A549 (cell line): ENCODE measurements at regions not wholly inside any gene's neighbourhood (a gene's known extent, or its start where the extent isn't known, plus 50 kb on each side); places are given as distances from the start of the nearest gene placed in this dataset.

ENCODE experiments used
- ATAC-seq, 2 experiments: fragments of 200-7000 bp in 1 of 2; fragments of >200 bp in 1 of 2; cut with Nextera tagmentation in 1 of 2; cut with Tn5 transposase in 1 of 2; 3 replicates each; pipeline versions ENCODE4 v1.8.0 to v1.9.1; 2018 to 2020; ENCODE audit warnings: mild to moderate bottlenecking in 1 of 2, moderate library complexity in 1 of 2
- CTCF ChIA-PET: fragments of 300-600 bp; sonication (Branson Sonifier 250); formaldehyde crosslinking; extraction: SDS; loops from one replicate; lab custom pipeline; 2021; ENCODE audit warnings: antibody characterized with exemption, inconsistent platforms; lab: Yijun Ruan, JAX
- POLR2A ChIA-PET: fragments of 350-600 bp; formaldehyde crosslinking; extraction: SDS; loops from one replicate; lab custom pipeline; 2021; ENCODE audit warnings: antibody characterized with exemption, inconsistent platforms; lab: Yijun Ruan, JAX
- DNase-seq, 2 experiments: peaks; one replicate each; pipeline versions ENCODE4 v3.0.0 to v3.0.0-alpha.2; 2011 to 2016; ENCODE audit warnings: low read depth in 1 of 2, low spot score in 1 of 2
- FAIRE-seq: peaks from 2 replicates; lab custom pipeline; 2011; peaks lifted over from hg19 to GRCh38; lab: Jason Lieb, UNC
- H3K27ac ChIP-seq, 2 experiments: fragments of >200 bp; sonication (Bioruptor Twin); formaldehyde crosslinking; 3 replicates each; pipeline ENCODE4 v1.5.1; 2016 to 2017
- H3K4me1 ChIP-seq: fragments of >200 bp; sonication (Bioruptor Twin); formaldehyde crosslinking; 3 replicates; pipeline ENCODE4 v1.6.1; 2016
- H3K4me2 ChIP-seq: fragments of >200 bp; sonication (Bioruptor Twin); formaldehyde crosslinking; 3 replicates; pipeline ENCODE4 v1.6.1; 2016
- H3K4me3 ChIP-seq: fragments of >200 bp; sonication (Bioruptor Twin); formaldehyde crosslinking; 3 replicates; pipeline ENCODE4 v1.5.1; 2016
- H3K9me3 ChIP-seq: fragments of >200 bp; sonication (Bioruptor Twin); formaldehyde crosslinking; 3 replicates; pipeline ENCODE4 v1.6.1; 2016
- BHLHE40 ChIP-seq: IDR thresholded peaks from 2 replicates; pipeline ENCODE4 v1.6.1; 2012; ENCODE audit warnings: low read depth, low read length, inconsistent platforms
- CBX2 ChIP-seq: fragments of 200-600 bp; sonication (generic); IDR thresholded peaks from 2 replicates; pipeline ENCODE4 v1.6.1; 2016; ENCODE audit warnings: low read depth, mild to moderate bottlenecking, borderline replicate concordance
- CEBPB ChIP-seq, 2 experiments: fragments of >200 bp in 1 of 2; sonication (Bioruptor Twin) in 1 of 2; formaldehyde crosslinking in 1 of 2; IDR thresholded peaks; 2 replicates each; pipeline ENCODE4 v1.6.1; 2012 to 2016
- ESRRA ChIP-seq: fragments of 150-350 bp; IDR thresholded peaks from 2 replicates; pipeline ENCODE4 v1.6.1; 2014; ENCODE audit warnings: mild to moderate bottlenecking, low read length, borderline replicate concordance
- FOXS1 ChIP-seq: fragments of 250-450 bp; sonication (Bioruptor Pico); IDR thresholded peaks from 2 replicates; pipeline ENCODE4 v1.5.0; 2020; ENCODE audit warnings: mild to moderate bottlenecking, moderate library complexity
- GATA3 ChIP-seq: IDR thresholded peaks from 2 replicates; pipeline ENCODE4 v1.6.1; 2012; ENCODE audit warnings: borderline replicate concordance
- HEYL ChIP-seq: fragments of 250-450 bp; sonication (Bioruptor Pico); IDR thresholded peaks from 2 replicates; pipeline ENCODE4 v1.8.0; 2021; ENCODE audit warnings: mild to moderate bottlenecking, moderate library complexity
- HOXA7 ChIP-seq: fragments of 250-450 bp; sonication (Bioruptor Pico); IDR thresholded peaks from 2 replicates; pipeline ENCODE4 v1.5.0; 2020; ENCODE audit warnings: mild to moderate bottlenecking, moderate library complexity
- HOXB5 ChIP-seq: fragments of 250-450 bp; sonication (Bioruptor Pico); IDR thresholded peaks from 2 replicates; pipeline ENCODE4 v1.5.0; 2020; ENCODE audit warnings: mild to moderate bottlenecking, moderate library complexity
- JUN ChIP-seq, 2 experiments: fragments of >200 bp; sonication (Bioruptor Twin); formaldehyde crosslinking; IDR thresholded peaks; 2 replicates in 1 of 2; 3 replicates in 1 of 2; pipeline ENCODE4 v1.6.1; 2016 to 2017
- KDM1A ChIP-seq: fragments of 200-600 bp; sonication (generic); IDR thresholded peaks from 2 replicates; pipeline ENCODE4 v1.6.1; 2016; ENCODE audit warnings: low read depth, mild to moderate bottlenecking
- NR3C1 ChIP-seq: fragments of >200 bp; sonication (Bioruptor Twin); formaldehyde crosslinking; IDR thresholded peaks from 3 replicates; pipeline ENCODE4 v1.6.1; 2017
- POLR2A ChIP-seq: IDR thresholded peaks from 2 replicates; pipeline ENCODE4 v1.6.1; 2012; ENCODE audit warnings: mild to moderate bottlenecking, low read length
- POLR2AphosphoS2 ChIP-seq: conservative IDR thresholded peaks from 2 replicates; pipeline ENCODE4 v1.6.1; 2012; ENCODE audit warnings: low read length, improper control_type of control experiment, inconsistent platforms
- RAD21 ChIP-seq, 2 experiments: fragments of >200 bp in 1 of 2; sonication (Bioruptor Twin) in 1 of 2; formaldehyde crosslinking in 1 of 2; IDR thresholded peaks in 1 of 2; conservative IDR thresholded peaks in 1 of 2; 2 replicates in 1 of 2; 3 replicates in 1 of 2; pipeline ENCODE4 v1.6.1; 2012 to 2018; ENCODE audit warnings: inconsistent platforms in 1 of 2
- RARB ChIP-seq: fragments of 250-450 bp; sonication (Bioruptor Pico); IDR thresholded peaks from 2 replicates; pipeline ENCODE4 v1.8.0; 2021; ENCODE audit warnings: mild to moderate bottlenecking, moderate library complexity
- RFX5 ChIP-seq: fragments of 450-650 bp; IDR thresholded peaks from 2 replicates; pipeline ENCODE4 v1.7.1; 2014; ENCODE audit warnings: antibody characterized with exemption, mild to moderate bottlenecking, moderate library complexity
- RNF2 ChIP-seq: fragments of 200-600 bp; sonication (generic); IDR thresholded peaks from 2 replicates; pipeline ENCODE4 v1.6.1; 2016; ENCODE audit warnings: low read depth, mild to moderate bottlenecking, antibody characterized with exemption, moderate library complexity, borderline replicate concordance
- SREBF2 ChIP-seq: fragments of 450-650 bp; IDR thresholded peaks from 2 replicates; pipeline ENCODE4 v1.6.1; 2014; ENCODE audit warnings: mild to moderate bottlenecking, moderate library complexity
- TFCP2L1 ChIP-seq: fragments of 250-450 bp; sonication (Bioruptor Pico); IDR thresholded peaks from 2 replicates; pipeline ENCODE4 v1.5.0; 2021; ENCODE audit warnings: mild to moderate bottlenecking
- TP53 ChIP-seq: fragments of 250-450 bp; sonication (Bioruptor Pico); IDR thresholded peaks from 2 replicates; pipeline ENCODE4 v1.5.0; 2021; ENCODE audit warnings: mild to moderate bottlenecking, moderate library complexity
- ZC3H11A ChIP-seq: fragments of 450-650 bp; IDR thresholded peaks from 2 replicates; pipeline ENCODE4 v1.6.1; 2014; ENCODE audit warnings: antibody characterized with exemption, mild to moderate bottlenecking
- WGBS: methylation state at CpG from one replicate; pipeline ENCODE4 v1.1.6; 2017; ENCODE audit errors: missing lambda C conversion rate; 5-methylcytosine and 5-hydroxymethylcytosine counted together
- TF ChIP-seq, protein P1 (sequence below): fragments of 150-350 bp; IDR thresholded peaks from 2 replicates; pipeline ENCODE4 v1.6.1; 2014; ENCODE audit warnings: low read depth, mild to moderate bottlenecking, low read length
- TF ChIP-seq, protein P2 (sequence below): IDR thresholded peaks from 2 replicates; pipeline ENCODE4 v1.6.1; 2012
- TF ChIP-seq, protein P3 (sequence below): IDR thresholded peaks from 2 replicates; pipeline ENCODE4 v1.6.1; 2012; ENCODE audit warnings: low read depth, borderline replicate concordance
- TF ChIP-seq, protein P4 (sequence below): fragments of >200 bp; sonication (Bioruptor Twin); formaldehyde crosslinking; IDR thresholded peaks from 3 replicates; pipeline ENCODE4 v1.6.1; 2016

DNA sequence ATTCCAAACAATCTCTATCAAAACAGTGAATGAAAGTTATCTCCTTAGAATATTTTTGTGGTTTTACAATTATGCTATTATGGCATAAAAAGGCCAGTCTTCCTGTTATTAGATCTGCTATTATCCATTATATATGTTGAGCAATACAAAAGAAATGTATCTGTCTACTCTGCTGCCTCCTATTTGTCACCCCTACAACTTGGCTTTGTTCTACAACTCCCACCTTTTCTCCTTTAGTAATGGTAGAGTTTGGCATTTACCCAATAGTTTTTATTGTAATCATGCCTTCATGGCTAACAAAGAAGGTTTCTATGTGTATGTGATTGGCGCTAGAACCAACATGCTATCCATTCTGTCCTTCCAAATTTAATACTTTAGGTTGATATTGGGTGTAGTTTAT, 189.2 kb upstream of the PRDM9 start (continued):
- TF ChIP-seq, protein P1, sequence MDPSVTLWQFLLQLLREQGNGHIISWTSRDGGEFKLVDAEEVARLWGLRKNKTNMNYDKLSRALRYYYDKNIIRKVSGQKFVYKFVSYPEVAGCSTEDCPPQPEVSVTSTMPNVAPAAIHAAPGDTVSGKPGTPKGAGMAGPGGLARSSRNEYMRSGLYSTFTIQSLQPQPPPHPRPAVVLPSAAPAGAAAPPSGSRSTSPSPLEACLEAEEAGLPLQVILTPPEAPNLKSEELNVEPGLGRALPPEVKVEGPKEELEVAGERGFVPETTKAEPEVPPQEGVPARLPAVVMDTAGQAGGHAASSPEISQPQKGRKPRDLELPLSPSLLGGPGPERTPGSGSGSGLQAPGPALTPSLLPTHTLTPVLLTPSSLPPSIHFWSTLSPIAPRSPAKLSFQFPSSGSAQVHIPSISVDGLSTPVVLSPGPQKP = no peak
- no peak for TF ChIP-seq TP53 (CRISPR knock-in tag)
- no peak for TF ChIP-seq RNF2
- TF ChIP-seq, protein P2, sequence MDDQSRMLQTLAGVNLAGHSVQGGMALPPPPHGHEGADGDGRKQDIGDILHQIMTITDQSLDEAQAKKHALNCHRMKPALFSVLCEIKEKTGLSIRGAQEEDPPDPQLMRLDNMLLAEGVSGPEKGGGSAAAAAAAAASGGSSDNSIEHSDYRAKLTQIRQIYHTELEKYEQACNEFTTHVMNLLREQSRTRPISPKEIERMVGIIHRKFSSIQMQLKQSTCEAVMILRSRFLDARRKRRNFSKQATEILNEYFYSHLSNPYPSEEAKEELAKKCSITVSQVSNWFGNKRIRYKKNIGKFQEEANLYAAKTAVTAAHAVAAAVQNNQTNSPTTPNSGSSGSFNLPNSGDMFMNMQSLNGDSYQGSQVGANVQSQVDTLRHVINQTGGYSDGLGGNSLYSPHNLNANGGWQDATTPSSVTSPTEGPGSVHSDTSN = no peak
- no peak for TF ChIP-seq HEYL (CRISPR knock-in tag)
- no peak for TF ChIP-seq POLR2AphosphoS2

DNA sequence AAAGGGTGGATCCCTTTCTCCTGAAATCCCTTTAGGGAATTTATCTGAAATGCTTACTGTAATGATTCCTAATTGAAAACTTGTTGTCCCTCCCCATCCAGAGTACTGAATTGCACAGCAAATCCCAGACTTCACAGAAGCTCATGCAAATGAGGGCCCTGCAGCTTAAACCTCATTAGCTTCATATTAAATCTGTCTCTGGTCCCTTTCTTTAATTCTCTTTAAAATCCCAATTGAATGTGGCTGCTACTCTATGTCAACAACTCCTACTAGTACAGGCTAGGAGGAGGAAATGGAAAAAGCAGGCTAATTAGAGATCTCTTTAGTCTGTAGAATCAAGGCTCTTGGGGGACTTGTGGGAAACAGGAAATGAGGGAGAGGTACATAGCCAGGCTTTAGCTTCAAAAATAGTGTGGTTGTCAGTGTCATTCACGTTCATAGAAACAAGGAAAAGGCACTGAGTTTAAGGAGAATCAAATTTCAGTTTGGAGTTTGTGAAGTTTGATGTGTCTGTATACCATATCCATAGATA, 191.3 kb upstream of the PRDM9 start:
- TF ChIP-seq JUN (IDR thresholded peaks at IDR 0.05) (no peak), CBX2 (no peak), HEYL (CRISPR knock-in tag) (no peak), HOXA7 (CRISPR knock-in tag) (no peak), ZC3H11A (no peak), GATA3 (no peak), RAD21 (conservative IDR thresholded peaks at IDR 0.05 in 1 of 2, IDR thresholded peaks at IDR 0.05 in 1 of 2) (no peak), RFX5 (no peak), POLR2AphosphoS2 (no peak), ESRRA (no peak), HOXB5 (CRISPR knock-in tag) (no peak), POLR2A (no peak)
- TF ChIP-seq, protein P3, sequence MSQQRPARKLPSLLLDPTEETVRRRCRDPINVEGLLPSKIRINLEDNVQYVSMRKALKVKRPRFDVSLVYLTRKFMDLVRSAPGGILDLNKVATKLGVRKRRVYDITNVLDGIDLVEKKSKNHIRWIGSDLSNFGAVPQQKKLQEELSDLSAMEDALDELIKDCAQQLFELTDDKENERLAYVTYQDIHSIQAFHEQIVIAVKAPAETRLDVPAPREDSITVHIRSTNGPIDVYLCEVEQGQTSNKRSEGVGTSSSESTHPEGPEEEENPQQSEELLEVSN = no peak
- TF ChIP-seq, protein P4, sequence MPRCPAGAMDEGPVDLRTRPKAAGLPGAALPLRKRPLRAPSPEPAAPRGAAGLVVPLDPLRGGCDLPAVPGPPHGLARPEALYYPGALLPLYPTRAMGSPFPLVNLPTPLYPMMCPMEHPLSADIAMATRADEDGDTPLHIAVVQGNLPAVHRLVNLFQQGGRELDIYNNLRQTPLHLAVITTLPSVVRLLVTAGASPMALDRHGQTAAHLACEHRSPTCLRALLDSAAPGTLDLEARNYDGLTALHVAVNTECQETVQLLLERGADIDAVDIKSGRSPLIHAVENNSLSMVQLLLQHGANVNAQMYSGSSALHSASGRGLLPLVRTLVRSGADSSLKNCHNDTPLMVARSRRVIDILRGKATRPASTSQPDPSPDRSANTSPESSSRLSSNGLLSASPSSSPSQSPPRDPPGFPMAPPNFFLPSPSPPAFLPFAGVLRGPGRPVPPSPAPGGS = no peak
- no peaks in the 10 kb centered on the region for H3K4me1 ChIP-seq
- WGBS = 0% methylated on average over 1 of the region's 1 CpG
- H3K4me3 ChIP-seq = no peak overlapping the region
- ATAC-seq = no peak
- DNase-seq = no peak
- no peak overlapping the region for H3K27ac ChIP-seq
- ChIA-PET POLR2A (no interaction called here), CTCF (no interaction called here)
- H3K4me2 ChIP-seq = no peak overlapping the region
- H3K9me3 ChIP-seq = no peaks in the 10 kb centered on the region
- no peak for FAIRE-seq

DNA sequence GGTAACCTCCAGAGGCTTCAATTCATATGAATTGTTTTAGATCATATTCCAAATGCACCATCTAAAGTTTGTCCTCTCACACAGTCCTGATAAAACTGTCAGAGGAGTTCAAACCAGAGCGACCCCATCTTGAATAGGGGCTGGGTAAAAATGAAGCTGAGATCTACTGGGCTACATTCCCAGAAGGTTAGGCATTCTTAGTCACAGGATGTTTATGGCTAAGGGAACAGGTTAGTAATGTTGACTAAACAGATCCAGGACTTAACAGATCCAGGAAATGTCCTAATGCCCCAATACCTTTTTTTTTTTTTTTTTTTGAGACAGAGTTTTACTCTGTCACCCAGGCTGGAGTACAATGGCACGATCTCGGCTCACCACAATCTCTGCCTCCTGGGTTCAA, 192.6 kb upstream of the PRDM9 start:
- Histone ChIP-seq H3K9me3 (no peaks in the 10 kb centered on the region), H3K27ac (no peak overlapping the region), H3K4me3 (no peak overlapping the region), H3K4me2 (no peak overlapping the region), H3K4me1 (no peaks in the 10 kb centered on the region)
- peak in 1 of 2 experiments; percentile 26 for DNase-seq
- ATAC-seq = no peak; a peak in 1 of 6 replicates
- WGBS = 28% methylated on average over 3 of the region's 3 CpGs
- TF ChIP-seq TFCP2L1 (CRISPR knock-in tag) = no peak
- no peak for TF ChIP-seq JUN (IDR thresholded peaks at IDR 0.05)
- TF ChIP-seq FOXS1 (CRISPR knock-in tag) = no peak
- TF ChIP-seq RFX5 = no peak
- no peak for TF ChIP-seq NR3C1
- TF ChIP-seq CEBPB (IDR thresholded peaks at IDR 0.05) = no peak
- no peak for TF ChIP-seq BHLHE40
- TF ChIP-seq SREBF2 = no peak
- TF ChIP-seq, protein P4 = no peak
- no peak for TF ChIP-seq RARB (CRISPR knock-in tag)
- no peak for TF ChIP-seq RNF2
- no peak for TF ChIP-seq KDM1A
- CTCF ChIA-PET = no interaction called here
- FAIRE-seq = no peak
- POLR2A ChIA-PET = no interaction called here
